ENCODE measurements at regions not wholly inside any gene's neighbourhood (a gene's known extent, or its start where the extent isn't known, plus 50 kb on each side); places are given as distances from the start of the nearest gene placed in this dataset.

GRCh38 chr20:61123286-61123685 is 128.8 kb upstream of the CDH4 start:
- in situ Hi-C loops (cut with HindIII; ENCODE audit: low sequenced_read_pairs), result no loop called here

- in situ Hi-C loops (cut with HindIII; ENCODE audit: low sequenced_read_pairs), result no loop called here
Observed at GRCh38 chr20:61123751-61124368, 128.2 kb upstream of the CDH4 start.

- in situ Hi-C loops (cut with HindIII; ENCODE audit: low sequenced_read_pairs), result no loop called here
Observed at GRCh38 chr20:61125076-61125475, 127.0 kb upstream of the CDH4 start.

- in situ Hi-C loops (cut with HindIII; ENCODE audit: low sequenced_read_pairs), result no loop called here
Observed at GRCh38 chr20:61125546-61126180, 126.4 kb upstream of the CDH4 start.

GRCh38 chr20:61126369-61127195 is 125.5 kb upstream of the CDH4 start:
- in situ Hi-C loops (cut with HindIII; ENCODE audit: low sequenced_read_pairs), result no loop called here

GRCh38 chr20:61127311-61128039 is 124.6 kb upstream of the CDH4 start:
- in situ Hi-C loops (cut with HindIII; ENCODE audit: low sequenced_read_pairs), result no loop called here

- in situ Hi-C loops (cut with HindIII; ENCODE audit: low sequenced_read_pairs), result no loop called here
Observed at GRCh38 chr20:61128701-61129269, 123.3 kb upstream of the CDH4 start.

- in situ Hi-C loops (cut with HindIII; ENCODE audit: low sequenced_read_pairs), result no loop called here
Observed at GRCh38 chr20:61129311-61129710, 122.8 kb upstream of the CDH4 start.

- in situ Hi-C loops (cut with HindIII; ENCODE audit: low sequenced_read_pairs), result no loop called here
Observed at GRCh38 chr20:61130156-61130555, 121.9 kb upstream of the CDH4 start.

GRCh38 chr20:61131944-61132343 is 120.1 kb upstream of the CDH4 start:
- in situ Hi-C loops (cut with HindIII; ENCODE audit: low sequenced_read_pairs), result no loop called here

- in situ Hi-C loops (cut with HindIII; ENCODE audit: low sequenced_read_pairs), result no loop called here
Observed at GRCh38 chr20:61133611-61134010, 118.5 kb upstream of the CDH4 start.

- in situ Hi-C loops (cut with HindIII; ENCODE audit: low sequenced_read_pairs), result no loop called here
Observed at GRCh38 chr20:61134296-61135030, 117.6 kb upstream of the CDH4 start.

GRCh38 chr20:61135266-61135665 is 116.8 kb upstream of the CDH4 start:
- in situ Hi-C loops (cut with HindIII; ENCODE audit: low sequenced_read_pairs), result no loop called here

GRCh38 chr20:61135968-61136367 is 116.1 kb upstream of the CDH4 start:
- in situ Hi-C loops (cut with HindIII; ENCODE audit: low sequenced_read_pairs), result no loop called here

- in situ Hi-C loops (cut with HindIII; ENCODE audit: low sequenced_read_pairs), result no loop called here
Observed at GRCh38 chr20:61138566-61138965, 113.5 kb upstream of the CDH4 start.

GRCh38 chr20:61139031-61139430 is 113.0 kb upstream of the CDH4 start:
- in situ Hi-C loops (cut with HindIII; ENCODE audit: low sequenced_read_pairs), result no loop called here

GRCh38 chr20:61140576-61140975 is 111.5 kb upstream of the CDH4 start:
- in situ Hi-C loops (cut with HindIII; ENCODE audit: low sequenced_read_pairs), result no loop called here

GRCh38 chr20:61146023-61146422 is 106.0 kb upstream of the CDH4 start:
- in situ Hi-C loops (cut with HindIII; ENCODE audit: low sequenced_read_pairs), result no loop called here

- in situ Hi-C loops (cut with HindIII; ENCODE audit: low sequenced_read_pairs), result no loop called here
Observed at GRCh38 chr20:61149636-61150035, 102.4 kb upstream of the CDH4 start.

- in situ Hi-C loops (cut with HindIII; ENCODE audit: low sequenced_read_pairs), result no loop called here
Observed at GRCh38 chr20:61157301-61157700, 94.8 kb upstream of the CDH4 start.

All from DLD1 (cell line).